PC-9 (cell line): ENCODE measurements at regions not wholly inside any gene's neighbourhood (a gene's known extent, or its start where the extent isn't known, plus 50 kb on each side); places are given as distances from the start of the nearest gene placed in this dataset.

Experiments used
- CTCF ChIP-seq: fragments of 200-600 bp; sonication (generic); conservative IDR thresholded peaks from 2 replicates; pipeline ENCODE4 v1.6.1; 2017; ENCODE audit warnings: mixed run types, antibody characterized with exemption, mild to moderate bottlenecking, moderate library complexity
- EZH2 ChIP-seq: fragments of 200-600 bp; sonication (generic); IDR thresholded peaks from 2 replicates; pipeline ENCODE4 v1.8.0; 2017; ENCODE audit warnings: antibody characterized with exemption, low read depth

DNA sequence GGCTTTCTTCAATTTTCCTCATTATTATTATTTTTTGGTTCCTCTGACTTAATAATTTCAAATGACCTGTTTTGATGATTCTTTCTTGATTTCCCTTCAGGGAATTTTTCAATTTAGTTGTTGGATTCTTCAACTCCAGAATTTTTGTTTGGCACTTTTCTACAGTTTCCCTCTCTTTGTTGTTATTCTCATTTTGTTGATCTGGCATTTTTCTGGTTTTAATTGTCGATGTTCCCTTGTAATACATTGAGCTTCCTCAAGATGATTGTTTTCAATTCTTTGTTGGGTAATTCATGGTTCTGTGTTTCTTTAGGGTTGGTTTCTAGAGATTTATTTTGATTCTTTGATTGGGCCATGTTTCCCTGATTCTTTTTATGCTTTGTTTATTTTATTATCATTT, 67.8 kb upstream of the DNAJC1 start:
- no peak for TF ChIP-seq CTCF
- TF ChIP-seq EZH2 = no peak
